ENCODE measurements at regions not wholly inside any gene's neighbourhood (a gene's known extent, or its start where the extent isn't known, plus 50 kb on each side); places are given as distances from the start of the nearest gene placed in this dataset.

- TF ChIP-seq, protein P1, sequence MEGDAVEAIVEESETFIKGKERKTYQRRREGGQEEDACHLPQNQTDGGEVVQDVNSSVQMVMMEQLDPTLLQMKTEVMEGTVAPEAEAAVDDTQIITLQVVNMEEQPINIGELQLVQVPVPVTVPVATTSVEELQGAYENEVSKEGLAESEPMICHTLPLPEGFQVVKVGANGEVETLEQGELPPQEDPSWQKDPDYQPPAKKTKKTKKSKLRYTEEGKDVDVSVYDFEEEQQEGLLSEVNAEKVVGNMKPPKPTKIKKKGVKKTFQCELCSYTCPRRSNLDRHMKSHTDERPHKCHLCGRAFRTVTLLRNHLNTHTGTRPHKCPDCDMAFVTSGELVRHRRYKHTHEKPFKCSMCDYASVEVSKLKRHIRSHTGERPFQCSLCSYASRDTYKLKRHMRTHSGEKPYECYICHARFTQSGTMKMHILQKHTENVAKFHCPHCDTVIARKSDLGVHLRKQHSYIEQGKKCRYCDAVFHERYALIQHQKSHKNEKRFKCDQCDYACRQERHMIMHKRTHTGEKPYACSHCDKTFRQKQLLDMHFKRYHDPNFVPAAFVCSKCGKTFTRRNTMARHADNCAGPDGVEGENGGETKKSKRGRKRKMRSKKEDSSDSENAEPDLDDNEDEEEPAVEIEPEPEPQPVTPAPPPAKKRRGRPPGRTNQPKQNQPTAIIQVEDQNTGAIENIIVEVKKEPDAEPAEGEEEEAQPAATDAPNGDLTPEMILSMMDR (IDR thresholded peaks at IDR 0.05), result no peak
- TF ChIP-seq ZFX (IDR thresholded peaks at IDR 0.05; ENCODE audit: borderline replicate concordance), result no peak
Observed at GRCh38 chr2:67559156-67559555, 162.0 kb downstream of the ETAA1 start.

Data from 22Rv1 (cell line).